Muscle layer of colon (tissue), 2 donors: ENCODE measurements at regions not wholly inside any gene's neighbourhood (a gene's known extent, or its start where the extent isn't known, plus 50 kb on each side); places are given as distances from the start of the nearest gene placed in this dataset.

Experiments used
- H3K27ac ChIP-seq: one replicate; pipeline ENCODE4 v1.7.0; 2013; ENCODE audit warnings: low read depth, mild to moderate bottlenecking, low read length, moderate library complexity
- H3K27me3 ChIP-seq, 2 donors: one replicate each; pipeline ENCODE4 v1.7.0; 2013; ENCODE audit warnings: low read length in 2 of 2, mild to moderate bottlenecking in 2 of 2; ENCODE audit not compliant: insufficient read depth in 2 of 2, control insufficient read depth in 1 of 2
- H3K36me3 ChIP-seq: one replicate; pipeline ENCODE4 v1.7.0; 2013; ENCODE audit warnings: mild to moderate bottlenecking, low read length; ENCODE audit not compliant: insufficient read depth
- H3K4me1 ChIP-seq: one replicate; pipeline ENCODE4 v1.7.0; 2013; ENCODE audit warnings: mild to moderate bottlenecking, low read length; ENCODE audit not compliant: insufficient read depth
- H3K4me3 ChIP-seq, 2 donors: one replicate each; pipeline ENCODE4 v1.7.0; 2013; ENCODE audit warnings: low read length in 2 of 2, low read depth in 1 of 2, mild to moderate bottlenecking in 1 of 2, moderate library complexity in 1 of 2
- H3K9ac ChIP-seq: one replicate; pipeline ENCODE4 v1.7.0; 2013; ENCODE audit warnings: low read length
- H3K9me3 ChIP-seq: one replicate; pipeline ENCODE4 v1.7.0; 2013; ENCODE audit warnings: mild to moderate bottlenecking, low read length
- donor health status: abdominal sarcoma.
- donor health status: Adenocarcinoma of cecum.

DNA sequence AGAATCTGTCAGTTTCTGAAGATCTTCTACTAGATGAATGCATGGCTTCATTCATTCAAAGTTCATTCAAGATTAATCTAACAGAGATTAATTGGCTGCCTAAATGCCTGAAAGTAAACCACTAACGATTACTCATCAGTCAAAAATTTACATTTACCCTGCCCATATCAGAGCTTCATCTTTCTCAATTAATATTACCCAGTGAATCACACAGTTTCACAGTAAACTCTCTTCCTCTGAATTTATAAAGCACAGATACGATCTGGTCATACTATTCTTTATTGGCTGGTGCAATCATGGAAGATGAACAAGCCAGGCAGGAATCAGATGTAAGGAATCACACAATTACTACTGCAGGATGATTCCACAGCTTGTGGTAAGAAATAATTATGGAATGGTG lies 377.7 kb downstream of the SLC16A7 start:
- Histone ChIP-seq H3K9me3 (no peaks in the 10 kb centered on the region), H3K9ac (no peak overlapping the region), H3K27me3 (no peaks in the 10 kb centered on the region), H3K4me1 (no peaks in the 10 kb centered on the region), H3K4me3 (no peak overlapping the region), H3K36me3 (no peaks in the 10 kb centered on the region), H3K27ac (no peak overlapping the region)

DNA sequence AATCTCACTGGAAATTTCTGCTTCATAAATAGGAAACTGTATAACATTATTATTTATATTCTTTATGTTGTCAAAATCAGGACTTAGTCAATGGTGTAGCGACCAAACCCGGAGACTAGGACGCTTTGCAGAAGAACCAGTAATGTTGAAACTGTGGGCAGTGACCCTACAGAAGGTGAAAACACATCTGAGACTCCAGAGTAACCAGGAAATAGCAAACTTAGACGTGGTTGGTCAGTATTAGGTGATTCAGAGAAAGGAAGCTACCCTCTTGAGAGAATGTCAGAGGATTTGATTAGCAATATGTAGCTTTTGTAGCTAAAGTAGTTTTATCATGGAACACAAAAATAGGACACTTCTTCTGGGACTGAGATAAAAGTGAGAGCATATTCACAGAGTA lies 381.9 kb downstream of the SLC16A7 start:
- Histone ChIP-seq H3K9ac (no peak overlapping the region), H3K36me3 (no peaks in the 10 kb centered on the region), H3K9me3 (no peaks in the 10 kb centered on the region), H3K4me1 (no peaks in the 10 kb centered on the region), H3K27ac (no peak overlapping the region), H3K27me3 (no peaks in the 10 kb centered on the region), H3K4me3 (no peak overlapping the region)

GRCh38 chr12:59980476-59980875 lies 384.6 kb downstream of the SLC16A7 start:
- no peaks in the 10 kb centered on the region for H3K9me3 ChIP-seq
- H3K9ac ChIP-seq, result no peak overlapping the region

GRCh38 chr12:59999291-59999690 lies 403.5 kb downstream of the SLC16A7 start:
- H3K36me3 ChIP-seq, result no peaks in the 10 kb centered on the region
- no peaks in the 10 kb centered on the region for H3K4me1 ChIP-seq
- no peak overlapping the region for H3K27ac ChIP-seq
- H3K4me3 ChIP-seq, result no peak overlapping the region
- H3K27me3 ChIP-seq, result no peaks in the 10 kb centered on the region
- H3K9ac ChIP-seq, result no peak overlapping the region
- no peaks in the 10 kb centered on the region for H3K9me3 ChIP-seq

More at GRCh38 chr12:59980476-59980875, 384.6 kb downstream of the SLC16A7 start:
- no peak overlapping the region for H3K4me3 ChIP-seq
- no peak overlapping the region for H3K27ac ChIP-seq
- H3K36me3 ChIP-seq, result no peaks in the 10 kb centered on the region
- H3K4me1 ChIP-seq, result no peaks in the 10 kb centered on the region
- no peaks in the 10 kb centered on the region for H3K27me3 ChIP-seq

DNA sequence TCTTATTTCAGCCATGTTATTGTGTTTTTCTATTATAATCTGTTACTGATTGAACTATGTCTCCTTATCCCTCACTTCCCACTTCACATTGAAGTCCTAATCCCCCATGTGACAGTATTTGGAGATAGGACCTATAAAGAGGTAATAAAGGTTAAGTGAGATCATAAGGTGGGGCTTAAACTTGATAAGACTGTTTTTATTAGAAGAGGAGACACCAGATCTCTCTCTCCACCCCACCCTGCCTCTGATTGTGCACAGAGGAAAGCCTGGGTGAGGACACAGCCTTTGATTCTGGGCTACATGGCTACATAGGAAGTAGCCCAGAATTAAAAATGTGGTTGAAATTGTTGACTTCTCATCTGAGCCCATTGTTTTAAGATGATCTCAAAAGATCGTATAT lies 414.7 kb downstream of the SLC16A7 start:
- Histone ChIP-seq H3K4me1 (no peaks in the 10 kb centered on the region), H3K27me3 (no peaks in the 10 kb centered on the region), H3K27ac (no peak overlapping the region), H3K4me3 (no peak overlapping the region), H3K36me3 (no peaks in the 10 kb centered on the region), H3K9me3 (no peaks in the 10 kb centered on the region), H3K9ac (no peak overlapping the region)

- Histone ChIP-seq H3K27me3 (no peaks in the 10 kb centered on the region), H3K27ac (no peak overlapping the region), H3K9me3 (no peaks in the 10 kb centered on the region), H3K36me3 (no peaks in the 10 kb centered on the region), H3K4me3 (no peak overlapping the region), H3K4me1 (no peaks in the 10 kb centered on the region), H3K9ac (no peak overlapping the region)
These were observed 416.8 kb downstream of the SLC16A7 start for GRCh38 chr12:60012659-60013058.

DNA sequence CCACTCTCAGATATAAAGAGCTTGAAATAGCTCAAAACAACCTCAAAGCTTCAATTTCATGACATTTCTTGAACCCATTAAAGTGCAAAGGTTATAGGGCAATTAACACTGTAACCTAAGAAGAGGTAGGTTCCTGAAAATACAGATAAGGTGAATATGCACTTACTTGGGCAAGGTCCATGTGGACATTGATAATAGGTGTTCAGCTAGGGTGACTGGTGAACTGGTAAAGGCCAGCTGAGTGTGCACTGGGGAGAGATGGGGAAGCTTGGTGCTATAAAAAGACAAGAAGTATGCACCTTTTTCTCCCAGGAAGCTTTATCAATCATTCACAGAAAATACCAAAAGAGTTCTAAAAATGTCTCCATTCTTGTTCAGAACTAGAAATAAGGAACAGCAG lies 418.6 kb downstream of the SLC16A7 start:
- Histone ChIP-seq H3K27ac (no peak overlapping the region), H3K4me3 (no peak overlapping the region), H3K4me1 (no peaks in the 10 kb centered on the region), H3K9me3 (no peaks in the 10 kb centered on the region), H3K9ac (no peak overlapping the region), H3K27me3 (no peaks in the 10 kb centered on the region), H3K36me3 (no peaks in the 10 kb centered on the region)

DNA sequence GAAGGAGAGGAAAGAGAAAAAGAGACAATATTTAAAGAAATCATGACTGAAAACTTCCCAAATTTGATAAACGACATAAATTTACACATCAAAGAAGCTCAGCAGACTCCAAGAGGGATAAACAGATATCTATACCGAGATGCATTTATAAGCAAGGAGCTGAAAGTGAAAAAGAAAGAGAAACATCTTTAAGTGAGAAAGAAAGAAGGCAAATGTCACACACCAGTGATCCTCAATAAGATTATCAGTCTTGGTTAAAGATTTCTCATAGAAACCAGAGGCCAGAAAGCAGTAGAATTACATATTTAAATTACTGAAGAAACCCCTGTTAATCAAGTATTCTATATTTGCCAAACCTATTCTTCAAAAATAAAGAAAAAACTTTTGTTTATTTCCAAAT lies 424.2 kb downstream of the SLC16A7 start:
- Histone ChIP-seq H3K9me3 (no peaks in the 10 kb centered on the region), H3K9ac (no peak overlapping the region), H3K27ac (no peak overlapping the region), H3K36me3 (no peaks in the 10 kb centered on the region), H3K4me1 (no peaks in the 10 kb centered on the region), H3K4me3 (no peak overlapping the region), H3K27me3 (no peaks in the 10 kb centered on the region)

DNA sequence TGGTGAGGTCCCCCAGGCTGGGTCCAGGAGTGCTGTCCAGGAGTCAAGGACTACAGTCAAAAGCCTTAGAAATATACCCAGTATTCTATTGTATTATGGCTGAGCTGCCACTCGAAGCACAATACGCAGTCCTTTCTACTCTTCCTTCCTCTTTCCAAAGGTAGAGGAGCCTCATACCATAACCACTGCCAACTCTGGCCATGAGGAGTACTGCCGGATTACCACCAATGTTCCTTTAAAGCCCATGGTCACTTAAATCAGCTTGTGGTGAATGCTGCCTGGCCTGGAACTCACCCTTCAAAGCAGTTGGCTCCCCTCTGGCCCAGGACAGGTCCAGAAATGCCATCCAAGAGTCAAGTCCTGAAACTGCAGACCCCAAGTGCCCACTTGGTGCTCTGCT lies 425.4 kb downstream of the SLC16A7 start:
- H3K4me1 ChIP-seq, result no peaks in the 10 kb centered on the region
- H3K27me3 ChIP-seq, result no peaks in the 10 kb centered on the region
- no peak overlapping the region for H3K4me3 ChIP-seq
- H3K27ac ChIP-seq, result no peak overlapping the region
- no peak overlapping the region for H3K9ac ChIP-seq
- no peaks in the 10 kb centered on the region for H3K9me3 ChIP-seq
- no peaks in the 10 kb centered on the region for H3K36me3 ChIP-seq

DNA sequence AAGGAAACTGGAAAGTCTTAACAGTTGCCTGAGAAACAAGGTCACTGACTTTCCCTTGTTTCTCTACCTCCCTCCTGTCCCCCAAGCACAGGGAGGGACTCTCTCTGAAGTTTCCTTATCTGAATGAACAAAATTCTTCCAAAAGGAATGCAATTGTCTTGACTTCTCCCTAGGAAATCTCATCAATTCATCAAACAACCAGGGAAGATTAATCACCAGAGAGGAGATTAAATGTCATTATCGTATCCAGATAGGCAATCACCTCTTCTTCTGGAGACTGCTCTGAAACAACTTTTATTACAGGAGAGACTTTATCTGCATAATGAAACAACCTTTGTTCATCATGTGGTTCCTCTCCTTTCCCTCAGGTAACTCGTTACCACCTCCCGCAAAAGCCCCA lies 431.4 kb downstream of the SLC16A7 start:
- no peak overlapping the region for H3K4me3 ChIP-seq
- no peaks in the 10 kb centered on the region for H3K9me3 ChIP-seq
- no peaks in the 10 kb centered on the region for H3K36me3 ChIP-seq
- H3K9ac ChIP-seq, result no peak overlapping the region
- no peaks in the 10 kb centered on the region for H3K27me3 ChIP-seq
- no peaks in the 10 kb centered on the region for H3K4me1 ChIP-seq
- no peak overlapping the region for H3K27ac ChIP-seq

- Histone ChIP-seq H3K4me1 (no peaks in the 10 kb centered on the region), H3K4me3 (no peak overlapping the region), H3K9me3 (no peaks in the 10 kb centered on the region)
These were observed 438.3 kb downstream of the SLC16A7 start for GRCh38 chr12:60034147-60034546.

DNA sequence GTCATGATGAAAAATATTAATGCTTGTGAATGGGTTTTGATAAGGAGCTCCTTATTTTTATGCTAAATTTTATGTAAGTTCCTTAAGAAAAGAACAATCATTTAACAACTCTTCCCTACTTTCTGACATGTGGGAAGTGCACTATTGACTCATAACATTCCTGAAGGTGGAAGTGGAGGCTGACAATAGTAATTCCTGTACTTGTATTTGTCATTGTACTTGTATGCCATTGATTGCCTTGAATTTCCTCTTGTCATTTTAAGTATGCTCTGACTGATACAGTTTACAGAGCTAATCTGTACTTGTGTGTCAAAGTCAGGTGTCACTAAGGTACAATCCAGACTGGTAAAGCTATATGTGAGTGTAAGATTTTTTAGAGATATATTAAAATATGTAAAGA lies 440.0 kb downstream of the SLC16A7 start:
- no peak overlapping the region for H3K27ac ChIP-seq

More at GRCh38 chr12:60034147-60034546, 438.3 kb downstream of the SLC16A7 start:
- H3K27me3 ChIP-seq, result no peaks in the 10 kb centered on the region
- H3K9ac ChIP-seq, result no peak overlapping the region
- no peak overlapping the region for H3K27ac ChIP-seq
- H3K36me3 ChIP-seq, result no peaks in the 10 kb centered on the region

More for the DNA sequence above, 440.0 kb downstream of the SLC16A7 start:
- no peaks in the 10 kb centered on the region for H3K36me3 ChIP-seq
- no peaks in the 10 kb centered on the region for H3K9me3 ChIP-seq
- no peaks in the 10 kb centered on the region for H3K4me1 ChIP-seq
- no peak overlapping the region for H3K9ac ChIP-seq
- H3K4me3 ChIP-seq, result no peak overlapping the region
- H3K27me3 ChIP-seq, result no peaks in the 10 kb centered on the region
